HG03439 (cell line): ENCODE measurements at regions not wholly inside any gene's neighbourhood (a gene's known extent, or its start where the extent isn't known, plus 50 kb on each side); places are given as distances from the start of the nearest gene placed in this dataset.

Source experiments
- ATAC-seq: cut with Tn5 transposase; IDR thresholded peaks from one replicate; pipeline ENCODE4 v1.9.1; 2021; ENCODE audit warnings: mild to moderate bottlenecking, moderate library complexity; ENCODE audit not compliant: unreplicated experiment

DNA sequence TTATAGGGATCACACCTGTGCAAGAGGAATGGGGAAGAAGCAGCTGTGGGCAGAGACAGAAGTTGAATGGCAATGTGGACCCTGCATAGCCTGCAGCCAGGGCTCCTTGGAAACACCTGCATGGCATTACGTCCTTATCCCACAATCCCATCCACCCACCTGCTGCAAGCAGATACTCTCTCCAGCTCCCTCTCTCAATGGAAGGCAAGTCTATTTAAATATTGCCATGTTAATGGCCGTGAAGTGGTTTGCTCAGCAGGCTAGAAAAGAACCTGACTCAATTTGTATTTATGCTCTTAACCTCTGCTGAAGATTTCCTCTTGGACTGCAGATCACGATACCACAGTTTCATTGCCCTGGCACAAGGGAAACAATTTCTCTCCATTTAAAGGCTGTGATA is 417.0 kb downstream of the TYW1 start:
- no peak for ATAC-seq

DNA sequence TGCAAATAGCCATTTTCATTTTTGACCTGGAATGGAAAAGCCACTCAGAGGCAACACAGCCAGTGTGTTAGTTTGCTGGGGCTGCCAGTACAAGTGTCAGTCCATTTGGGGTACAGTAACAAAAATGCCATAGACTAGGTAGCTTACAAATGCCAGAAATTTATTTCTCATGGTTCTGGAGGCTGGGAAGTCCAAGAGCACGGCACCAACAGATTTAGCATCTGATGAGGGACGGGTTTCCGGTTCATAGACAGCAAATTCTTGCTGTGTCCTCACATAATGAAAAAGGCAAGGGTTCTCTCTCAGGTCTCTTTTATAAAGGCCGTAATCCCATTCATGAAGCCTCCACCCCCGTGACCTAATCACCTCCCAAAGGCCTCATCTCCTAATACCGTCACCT is 418.2 kb downstream of the TYW1 start:
- no peak for ATAC-seq

DNA sequence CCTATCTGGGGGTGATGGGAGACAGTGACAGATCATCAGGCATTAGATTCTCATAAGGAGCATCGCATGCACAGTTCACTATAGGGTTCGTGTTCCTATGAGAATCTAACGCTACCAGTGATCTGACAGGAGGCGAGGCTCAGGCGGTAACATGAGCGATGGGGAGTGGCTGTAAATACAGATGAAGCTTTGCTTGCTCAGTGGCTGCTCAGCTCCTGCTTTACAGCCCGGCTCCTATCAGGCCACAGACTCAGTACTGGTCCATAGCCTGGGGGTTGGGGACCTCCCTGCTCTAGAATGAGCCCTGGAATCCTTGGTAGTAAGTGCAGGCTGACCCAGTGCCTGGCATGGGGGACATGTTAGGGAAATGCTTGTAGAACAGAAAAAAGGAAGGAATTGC is 426.0 kb downstream of the TYW1 start:
- ATAC-seq: no peak

DNA sequence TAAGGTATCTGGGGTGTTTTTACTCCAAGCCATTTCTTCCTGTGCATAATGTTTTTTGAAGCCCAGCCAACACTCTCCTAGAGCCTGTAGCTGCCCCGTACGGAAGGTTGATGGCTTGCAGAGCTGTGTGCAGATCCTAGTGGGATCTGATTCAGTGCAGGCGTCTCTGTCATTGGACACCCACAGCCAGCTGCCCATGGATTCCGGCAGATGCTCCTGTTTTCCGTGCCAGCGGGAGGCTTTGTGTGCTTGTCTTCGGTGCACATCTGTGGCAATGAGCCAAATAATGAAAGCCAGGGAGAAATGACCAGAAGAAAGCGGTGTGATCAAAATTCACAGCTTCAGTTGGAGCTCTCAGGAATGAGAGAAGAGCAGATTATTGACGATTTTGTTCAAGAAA is 426.4 kb downstream of the TYW1 start:
- no peak for ATAC-seq

DNA sequence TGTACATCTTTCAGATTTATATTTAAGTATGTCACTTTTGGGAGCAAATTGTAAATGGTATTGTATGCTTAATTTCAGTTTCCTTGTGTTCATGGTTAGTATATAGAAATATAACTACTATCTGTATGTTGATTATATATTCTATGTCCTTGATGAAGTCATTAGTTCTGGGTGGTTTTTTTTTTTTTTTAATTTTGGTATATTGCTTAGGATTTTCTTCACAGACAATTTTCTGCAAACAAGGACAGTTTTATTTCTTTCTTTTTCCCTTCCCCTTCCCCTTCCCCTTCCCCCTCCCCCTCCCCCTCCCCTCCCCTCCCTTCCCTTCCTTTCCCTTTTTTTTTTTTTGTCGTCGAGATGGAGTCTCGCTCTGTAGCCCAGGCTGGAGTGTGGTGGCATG is 430.0 kb downstream of the TYW1 start:
- ATAC-seq: no peak

DNA sequence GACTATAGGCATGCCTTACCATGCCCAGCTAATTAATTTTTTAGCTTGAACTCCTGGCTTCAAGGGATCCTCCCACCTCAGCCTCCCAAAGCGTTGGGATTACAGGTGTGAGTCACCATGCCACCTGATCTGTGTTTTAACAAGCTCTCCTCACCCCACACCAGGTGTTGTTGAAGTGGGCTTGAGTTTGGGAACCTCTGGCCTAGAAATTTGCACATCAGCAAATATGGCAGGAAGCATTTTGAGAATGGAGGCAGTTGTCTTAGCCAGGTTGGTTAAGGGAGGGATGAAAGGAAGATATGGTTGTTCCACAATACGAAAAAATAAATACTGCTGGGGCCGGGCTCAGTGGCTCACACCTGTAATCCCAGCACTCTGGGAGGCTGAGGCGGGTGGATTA is 433.1 kb downstream of the TYW1 start:
- no peak for ATAC-seq

DNA sequence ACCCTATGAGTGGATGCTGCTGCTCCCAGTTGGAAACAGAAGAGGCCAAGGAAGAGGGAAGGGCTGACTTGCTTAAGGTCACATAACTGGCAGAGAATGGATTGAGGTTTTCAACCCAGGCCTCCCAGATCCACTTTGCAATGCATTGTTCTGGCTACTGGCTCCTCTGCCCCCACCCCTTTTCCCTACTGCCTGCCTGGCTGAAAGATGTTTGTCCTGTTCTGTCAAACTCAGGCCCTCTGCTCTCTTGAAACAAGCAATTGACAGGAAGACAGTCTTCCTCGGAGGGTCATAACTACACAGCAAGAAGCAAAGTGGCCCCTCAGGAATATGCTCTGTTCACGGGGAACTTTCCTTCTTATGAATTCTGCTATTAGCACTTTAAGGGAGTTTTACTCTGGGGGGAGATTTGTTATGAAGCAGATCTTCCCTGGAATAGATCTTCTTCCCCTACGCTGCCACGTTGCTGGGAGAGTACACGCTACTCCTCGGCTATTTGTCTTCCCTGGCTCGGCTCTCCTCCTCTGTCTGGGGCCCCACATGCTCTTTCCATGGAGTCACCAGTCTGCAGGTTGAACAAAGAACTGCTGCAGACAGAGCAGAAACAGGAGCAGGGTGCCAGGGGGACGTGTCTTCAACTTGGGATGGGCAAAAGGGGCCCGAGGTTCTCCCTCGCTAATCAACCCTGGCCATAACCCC is 436.1 kb downstream of the TYW1 start:
- ATAC-seq: no peak

DNA sequence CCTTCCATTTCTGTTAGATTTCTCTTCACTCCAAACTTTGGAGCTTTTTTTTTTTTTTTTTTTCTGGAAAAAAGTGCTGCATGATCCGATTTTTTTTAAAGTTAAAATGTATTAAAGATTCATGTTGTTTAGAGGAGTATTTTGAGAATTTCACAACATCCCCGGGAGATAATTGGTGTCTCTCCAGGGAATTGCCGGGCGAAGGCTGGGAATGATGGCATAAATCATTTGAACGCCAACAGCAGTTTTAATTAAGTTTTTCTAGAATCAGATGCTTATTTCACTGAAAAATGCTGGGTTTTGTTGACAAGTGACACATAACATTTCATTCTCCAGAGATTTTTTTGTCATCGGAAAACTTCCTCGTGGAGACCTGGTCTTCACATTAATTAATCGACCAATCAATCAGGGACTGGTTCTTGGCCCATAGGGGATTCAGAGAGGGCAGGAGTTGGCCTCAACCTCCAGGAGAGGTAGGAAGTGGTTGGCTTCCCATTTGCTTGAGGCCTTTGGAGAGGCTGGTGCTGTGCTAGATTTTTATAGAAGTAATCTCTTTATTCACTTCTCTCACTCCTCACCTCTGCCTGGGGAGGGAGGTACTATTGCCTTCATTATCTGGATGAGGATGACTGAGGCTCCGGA is 439.4 kb downstream of the TYW1 start:
- ATAC-seq: no peak

DNA sequence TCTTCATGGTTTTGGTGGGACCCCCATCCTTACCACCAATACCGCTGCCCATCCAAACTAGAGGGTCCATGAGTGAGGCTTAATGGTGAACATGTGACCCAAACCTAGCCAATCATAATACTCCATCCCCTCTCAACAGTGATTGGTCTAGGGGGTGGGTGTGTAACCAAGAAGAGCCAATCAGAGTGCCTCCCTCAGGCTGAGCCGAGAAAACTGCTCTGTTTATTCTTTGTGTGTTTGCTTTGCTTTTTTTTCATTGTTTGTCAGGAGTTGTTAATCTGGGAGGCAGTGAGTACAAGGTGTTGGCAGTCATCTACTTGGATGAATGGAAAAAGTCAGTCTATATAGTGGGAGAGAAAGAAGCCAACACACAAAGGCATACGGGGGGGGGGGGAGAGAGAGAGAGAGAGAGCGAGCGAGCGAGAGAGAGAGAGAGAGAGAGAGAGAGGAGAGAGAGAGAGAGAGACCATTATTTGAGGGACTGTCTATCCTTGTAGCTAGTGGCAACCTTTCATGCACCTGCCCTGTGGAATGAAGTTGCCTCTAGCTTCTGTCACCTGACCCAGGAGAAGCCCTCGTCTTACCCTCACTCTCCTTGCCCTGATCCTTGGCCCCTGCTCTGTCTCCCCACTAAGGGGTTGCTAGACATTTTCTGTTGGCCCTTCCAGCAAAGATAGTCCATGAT is 441.7 kb downstream of the TYW1 start:
- ATAC-seq: no peak

- ATAC-seq: no peak
Measured at GRCh38 chr7:67438913-67439505, 442.4 kb downstream of the TYW1 start.

GRCh38 chr7:67440321-67440720 is 443.7 kb downstream of the TYW1 start:
- ATAC-seq: no peak

DNA sequence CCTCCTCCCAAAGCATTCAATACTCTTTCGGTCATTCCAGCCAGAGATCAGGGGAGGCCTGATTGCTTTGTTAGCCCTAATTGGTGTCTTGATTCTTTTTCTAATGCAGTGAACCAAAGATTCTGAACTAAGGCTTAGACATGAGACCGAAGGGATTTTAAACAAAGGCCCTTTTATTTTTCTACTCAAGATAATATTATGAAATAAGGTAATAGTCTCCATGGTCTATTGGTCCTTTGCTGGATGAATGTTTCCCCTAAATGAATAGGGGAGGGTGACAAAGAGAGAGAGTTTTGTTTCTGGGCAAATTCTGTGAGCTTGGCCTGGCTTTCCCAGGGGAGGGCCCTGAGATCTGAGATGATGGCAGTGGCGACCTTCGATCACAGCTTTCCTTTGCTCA is 449.1 kb downstream of the TYW1 start:
- no peak for ATAC-seq

DNA sequence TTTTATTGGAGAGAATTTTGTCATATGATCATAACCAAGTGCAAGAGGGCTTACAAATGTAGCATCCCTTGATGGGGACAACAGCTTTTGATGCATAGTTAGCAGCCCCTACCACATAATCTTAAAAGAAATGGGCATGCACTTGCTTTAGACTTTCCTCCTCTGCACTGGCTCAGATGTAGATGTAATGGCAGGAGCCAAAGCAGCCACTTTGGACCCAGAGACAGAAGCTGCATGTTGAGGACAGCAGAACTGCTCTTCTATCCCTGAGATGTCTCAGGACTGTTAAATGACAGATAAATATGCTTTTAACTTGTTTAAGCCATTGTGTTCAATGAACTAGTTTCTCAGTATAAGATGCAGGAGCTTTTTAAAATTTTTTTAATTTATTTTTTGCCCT is 450.7 kb downstream of the TYW1 start:
- no peak for ATAC-seq

GRCh38 chr7:67448271-67448670 is 451.6 kb downstream of the TYW1 start:
- ATAC-seq: no peak

DNA sequence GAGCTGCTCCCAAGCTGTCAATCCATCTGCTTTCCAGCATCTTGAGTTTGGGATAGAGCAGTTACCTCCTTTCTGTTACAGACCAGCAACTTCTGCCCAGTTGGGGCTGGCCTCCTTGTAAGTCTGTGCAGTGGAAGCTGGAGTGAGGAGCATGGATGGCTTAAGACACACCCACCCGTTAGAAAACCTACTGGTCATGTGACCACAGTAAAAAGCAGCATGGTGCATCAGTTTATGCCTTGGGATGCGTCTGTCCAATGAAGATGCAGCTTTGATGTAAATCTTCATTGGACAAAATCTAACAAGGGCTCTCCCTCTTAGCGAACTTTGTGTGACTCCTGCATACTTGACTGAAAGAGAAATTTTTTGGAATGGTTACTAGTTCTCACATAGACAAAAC is 453.5 kb downstream of the TYW1 start:
- ATAC-seq: no peak

- ATAC-seq: no peak
Measured at GRCh38 chr7:67451306-67451705, 454.7 kb downstream of the TYW1 start.

DNA sequence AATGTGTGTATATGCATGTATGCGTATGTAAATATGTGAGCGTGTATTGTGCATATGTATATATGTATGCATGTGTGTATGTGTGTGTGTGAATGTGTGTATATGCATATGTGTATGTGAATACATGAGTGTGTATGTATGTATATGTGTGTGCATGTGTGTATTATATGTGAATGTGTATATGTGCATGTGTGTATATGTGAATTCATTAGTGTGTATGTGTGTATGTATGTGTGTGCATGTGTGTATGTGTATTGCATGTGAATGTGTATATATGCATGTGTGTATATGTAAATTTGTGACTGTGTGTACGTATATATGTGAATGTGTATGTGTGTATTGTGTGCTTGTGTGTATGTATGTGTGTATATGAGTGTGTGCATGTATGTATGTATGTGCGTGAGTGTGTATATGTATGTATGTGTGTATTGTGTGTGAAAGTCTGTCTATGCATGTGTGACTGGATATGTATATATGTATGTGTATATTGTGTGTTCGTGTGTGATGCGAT is 455.9 kb downstream of the TYW1 start:
- ATAC-seq: no peak

- no peak for ATAC-seq
Measured at GRCh38 chr7:67453580-67454380, 457.1 kb downstream of the TYW1 start.

DNA sequence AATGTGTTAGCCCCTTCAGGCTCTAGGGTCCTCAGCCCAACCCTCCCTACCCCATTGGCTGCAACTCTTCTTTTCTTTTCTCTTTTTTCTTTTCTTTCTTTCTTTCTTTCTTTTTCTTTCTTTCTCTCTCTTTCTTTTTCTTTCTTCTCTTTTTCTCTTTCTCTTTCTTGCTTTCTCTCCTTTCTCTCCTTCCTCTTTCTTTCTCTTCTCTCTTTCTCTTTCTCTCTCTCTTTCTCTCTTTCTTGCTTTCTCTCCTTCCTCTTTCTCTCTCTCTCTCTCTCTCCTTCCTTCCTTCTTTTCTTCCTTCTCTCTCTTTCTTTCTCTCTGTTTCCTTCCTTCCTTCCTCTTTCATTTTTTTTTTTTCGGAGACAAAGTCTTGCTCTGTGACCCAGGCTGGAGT is 458.9 kb downstream of the TYW1 start:
- ATAC-seq: no peak

DNA sequence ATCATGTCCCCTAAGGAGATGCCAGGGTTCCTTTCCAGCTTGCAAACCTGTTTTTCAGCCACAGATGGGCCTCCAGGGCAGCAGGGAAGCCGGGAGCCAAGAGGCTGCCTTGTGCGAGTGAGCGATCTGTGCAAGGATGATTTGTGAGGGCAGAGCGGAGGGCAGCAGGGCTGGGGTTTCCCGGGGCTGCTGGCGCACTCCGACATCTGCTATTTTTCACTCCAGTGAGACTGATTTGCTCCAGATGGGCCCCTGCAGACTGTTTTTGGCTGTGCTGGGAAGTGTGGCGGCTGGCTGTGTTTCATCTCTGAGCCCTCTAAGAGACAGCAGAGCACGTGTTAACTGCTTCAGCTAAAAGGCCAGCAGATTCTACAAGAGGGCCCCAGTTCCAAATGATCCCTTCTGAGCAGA is 466.2 kb downstream of the TYW1 start:
- ATAC-seq: no peak

- no peak for ATAC-seq
Measured at GRCh38 chr7:67463316-67463715, 466.7 kb downstream of the TYW1 start.
